Dedifferentiated amniotic fluid mesenchymal stem cell (primary cell): ENCODE measurements at regions not wholly inside any gene's neighbourhood (a gene's known extent, or its start where the extent isn't known, plus 50 kb on each side); places are given as distances from the start of the nearest gene placed in this dataset.
"Not testable (repeated sequence)": the region's sequence is repeated elsewhere in the genome, so short reads cannot be mapped to it uniquely, and the experiment has no call there.

Source experiments
- DNase-seq: peaks from one replicate; pipeline ENCODE4 v3.0.0-alpha.2; 2016; ENCODE audit errors: extremely low spot score

DNA sequence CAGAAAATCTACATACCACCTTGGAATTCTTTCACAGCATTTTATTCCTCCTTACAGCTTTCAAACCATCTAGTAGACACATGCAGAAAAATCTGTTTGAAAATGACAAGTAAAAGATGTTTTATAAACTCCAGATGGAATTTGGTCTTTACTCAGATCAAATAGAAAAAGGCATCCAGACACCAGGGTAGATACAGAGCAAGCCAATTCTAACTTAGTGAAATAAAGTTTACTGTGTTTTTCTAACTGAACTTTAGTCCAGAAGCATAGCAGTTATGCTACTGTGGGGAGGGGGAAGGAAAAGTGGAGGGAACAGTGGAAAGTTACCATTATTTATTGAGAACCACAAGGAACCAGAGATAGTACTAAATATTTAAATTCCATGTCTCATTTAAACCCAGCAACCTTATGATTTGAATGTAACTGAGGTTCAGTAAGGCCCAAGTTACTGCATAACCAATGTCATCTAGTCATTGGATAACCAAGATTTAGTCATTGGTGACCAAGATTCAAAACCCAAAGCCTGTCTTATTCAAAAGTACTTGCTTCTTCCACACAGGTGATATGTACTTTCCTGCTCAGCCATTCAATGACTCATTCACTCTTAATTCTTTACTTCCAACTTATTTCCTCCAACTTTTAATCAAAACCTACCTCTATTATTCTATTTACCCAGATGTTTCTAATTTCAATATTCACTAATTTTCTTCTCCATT is 57.7 kb downstream of the RAD51AP2 start:
- DNase-seq = no peak

DNA sequence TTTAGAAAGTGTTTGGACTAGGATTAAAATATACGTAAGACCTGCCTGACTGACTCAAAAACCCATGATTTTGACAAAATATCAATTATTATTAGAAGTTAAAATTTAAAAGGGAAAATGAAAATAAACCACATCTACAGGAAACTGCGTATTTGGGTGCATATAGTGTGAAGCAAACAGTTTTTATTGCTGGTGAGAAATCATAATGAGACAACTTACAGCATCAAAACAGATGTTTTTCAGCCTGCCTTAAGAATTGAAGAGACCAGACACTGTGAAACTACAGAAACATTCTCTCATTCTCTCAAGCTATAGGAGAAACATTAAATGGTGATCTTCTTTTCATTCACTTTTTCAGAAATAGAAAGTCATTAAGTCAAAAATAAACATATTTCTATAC is 62.9 kb downstream of the RAD51AP2 start:
- no peak for DNase-seq

DNA sequence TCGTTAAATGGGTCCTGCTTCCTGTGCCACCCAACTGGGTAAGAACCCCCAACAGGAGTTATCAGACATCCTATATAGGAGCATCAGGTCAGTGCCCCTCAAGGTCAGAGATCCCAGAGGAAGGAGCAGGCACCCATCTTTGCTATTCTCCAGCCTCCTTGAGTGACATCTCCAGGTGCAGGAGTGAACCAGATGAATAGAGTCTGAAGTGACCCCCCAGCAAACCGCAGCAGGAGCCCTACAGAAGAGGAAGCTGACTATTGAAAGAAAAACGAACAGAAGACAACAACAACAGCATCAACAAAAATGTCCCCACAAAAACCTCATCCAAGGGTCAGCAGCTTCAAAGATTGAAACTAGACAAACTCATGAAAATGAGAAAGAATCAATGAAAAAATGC is 72.0 kb downstream of the RAD51AP2 start:
- not testable (repeated sequence) for DNase-seq

DNA sequence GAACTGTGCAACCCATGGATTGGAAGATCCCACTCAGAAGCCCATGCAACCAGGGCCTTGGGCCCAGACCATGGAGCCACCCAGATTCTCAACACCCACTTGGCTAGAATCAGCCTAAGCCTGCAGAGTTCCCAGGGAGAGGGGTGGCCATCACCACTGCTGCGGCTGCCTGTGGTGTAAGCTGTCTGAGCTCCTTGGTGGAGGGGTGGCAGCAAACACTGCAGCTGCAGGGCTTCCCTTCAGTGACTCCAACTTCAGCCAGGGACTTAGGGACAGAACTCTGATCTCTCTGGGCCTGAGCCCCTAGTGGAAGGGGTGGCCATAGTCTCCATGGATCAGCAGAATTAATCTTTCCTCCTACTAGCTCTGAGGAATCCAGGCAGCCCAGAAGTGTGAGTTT is 72.5 kb downstream of the RAD51AP2 start:
- no peak for DNase-seq

DNA sequence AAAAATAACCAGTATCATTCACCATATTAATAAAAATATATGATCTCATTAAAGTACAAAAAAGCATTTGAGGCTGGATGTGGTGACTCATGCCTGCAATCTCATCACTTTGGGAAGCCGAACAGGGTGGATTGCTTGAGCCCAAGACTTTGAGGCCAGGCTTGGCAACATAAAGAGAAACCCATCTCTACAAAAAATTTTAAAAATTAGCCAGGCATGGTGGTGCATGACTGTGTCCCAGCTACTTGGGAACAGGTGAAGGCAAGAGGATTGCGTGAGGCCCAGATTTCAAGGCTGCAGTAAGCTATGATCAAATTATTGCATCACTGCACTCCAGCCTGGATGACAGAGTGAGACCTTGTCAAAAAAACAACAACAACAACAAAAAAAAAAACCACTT is 75.9 kb downstream of the RAD51AP2 start:
- DNase-seq = no peak

DNA sequence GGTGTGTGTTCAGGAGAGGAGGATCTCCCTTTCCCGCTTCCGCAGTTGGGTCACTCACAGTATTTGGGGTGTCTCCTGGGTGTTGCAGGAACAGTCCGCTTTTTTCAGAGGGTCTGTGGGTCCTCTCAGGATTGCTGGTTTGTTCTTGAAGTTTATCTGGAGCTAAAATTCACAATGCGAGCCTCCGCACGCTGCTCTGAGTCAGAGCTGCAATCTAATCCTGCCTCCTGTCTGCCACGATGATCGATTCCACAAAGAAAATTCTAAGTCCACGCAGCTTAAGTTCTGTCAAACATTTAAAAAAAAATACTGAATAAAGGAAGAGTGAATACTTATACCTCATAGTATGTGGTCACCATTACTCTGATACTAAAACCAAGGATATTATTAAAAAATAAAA is 76.5 kb downstream of the RAD51AP2 start:
- DNase-seq = no peak

DNA sequence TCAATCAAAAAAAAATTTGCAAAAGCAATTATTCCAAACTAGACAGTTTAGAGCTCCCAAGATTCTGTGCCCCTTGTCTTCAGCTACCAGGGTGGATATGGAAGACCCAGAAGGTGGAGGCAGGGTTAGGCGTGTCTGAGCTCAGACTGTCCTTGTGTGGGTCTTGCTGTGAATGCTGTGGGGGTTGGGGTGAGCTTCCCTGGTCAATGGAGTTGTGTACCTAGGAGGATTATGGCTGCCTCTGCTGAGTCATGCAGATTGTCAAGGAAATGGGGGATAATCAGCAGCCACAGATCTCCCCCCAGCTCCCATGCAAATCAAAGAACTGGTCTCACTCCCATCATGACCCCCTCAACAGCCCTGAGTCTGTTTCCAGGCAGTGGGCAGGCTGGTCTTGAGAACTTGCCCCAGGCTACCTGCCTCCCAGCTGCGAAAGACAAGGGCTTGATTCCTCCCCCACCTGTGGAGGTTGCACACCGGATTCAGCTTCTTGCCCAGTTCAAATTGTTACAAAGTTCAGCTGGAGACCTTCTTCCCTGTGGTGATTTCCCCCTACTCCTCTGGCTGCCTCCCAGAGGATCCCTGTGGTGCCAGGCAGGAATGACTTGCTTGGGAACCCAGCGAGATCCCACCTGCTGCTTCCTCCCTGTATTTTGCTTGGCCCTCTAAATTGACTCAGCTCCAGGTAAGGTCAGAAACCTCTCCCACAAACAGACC is 77.0 kb downstream of the RAD51AP2 start:
- no peak for DNase-seq

DNA sequence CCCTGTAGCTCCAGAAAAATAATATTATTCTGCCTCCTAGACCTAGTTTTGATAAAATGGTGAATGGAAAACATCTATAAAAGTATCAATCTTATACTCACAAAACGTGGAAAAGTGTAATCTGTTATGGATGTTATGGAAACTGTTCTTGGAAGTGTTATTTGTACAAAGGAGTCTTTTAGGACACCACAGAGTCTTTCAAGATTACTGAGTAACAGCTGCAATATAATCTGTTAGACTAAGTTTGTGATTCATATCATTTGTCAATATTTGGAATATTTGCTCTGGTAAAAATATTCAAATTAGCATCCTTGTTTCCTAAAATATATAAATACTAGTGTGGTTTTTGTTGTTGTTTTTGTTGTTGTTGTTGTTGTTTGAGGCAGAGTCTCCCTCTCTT is 87.9 kb downstream of the RAD51AP2 start:
- no peak for DNase-seq

DNA sequence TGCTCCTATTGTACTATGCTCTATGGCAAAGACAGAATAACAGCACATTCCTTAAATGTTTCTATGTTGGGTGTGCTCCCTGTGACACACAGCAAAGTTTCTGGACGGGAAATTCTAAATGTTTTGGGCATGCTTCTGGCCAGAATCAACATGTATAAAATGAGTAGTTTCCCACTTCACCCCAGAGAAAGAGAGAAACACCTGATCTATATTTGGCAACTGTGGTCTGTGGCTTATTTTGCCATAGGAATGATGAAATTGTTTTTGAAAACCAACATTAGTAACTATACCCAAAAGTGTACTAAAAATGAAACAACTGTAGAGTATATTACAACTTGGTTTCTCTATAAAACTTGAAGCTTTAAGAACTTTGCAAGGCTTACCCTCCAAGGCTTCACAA is 89.1 kb downstream of the RAD51AP2 start:
- DNase-seq = peak; percentile 53

DNA sequence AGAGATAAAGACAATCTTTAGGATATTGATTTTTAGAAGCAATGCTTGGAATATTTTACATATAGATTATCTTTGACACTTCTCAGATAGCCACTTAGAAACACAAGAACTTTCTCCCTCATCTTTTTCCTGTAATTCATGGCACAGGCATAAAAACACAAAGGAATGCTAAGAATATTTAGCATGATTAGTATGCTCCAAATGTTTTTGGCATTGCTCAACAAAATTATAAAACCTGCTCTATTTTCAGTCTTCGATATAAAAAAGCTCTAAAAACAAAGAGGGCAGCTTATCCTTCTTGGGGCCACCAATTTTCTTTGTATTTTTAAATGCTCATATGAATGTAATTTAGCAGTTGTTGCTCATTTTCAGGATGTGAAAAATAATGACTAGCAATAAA is 90.8 kb downstream of the RAD51AP2 start:
- no peak for DNase-seq

DNA sequence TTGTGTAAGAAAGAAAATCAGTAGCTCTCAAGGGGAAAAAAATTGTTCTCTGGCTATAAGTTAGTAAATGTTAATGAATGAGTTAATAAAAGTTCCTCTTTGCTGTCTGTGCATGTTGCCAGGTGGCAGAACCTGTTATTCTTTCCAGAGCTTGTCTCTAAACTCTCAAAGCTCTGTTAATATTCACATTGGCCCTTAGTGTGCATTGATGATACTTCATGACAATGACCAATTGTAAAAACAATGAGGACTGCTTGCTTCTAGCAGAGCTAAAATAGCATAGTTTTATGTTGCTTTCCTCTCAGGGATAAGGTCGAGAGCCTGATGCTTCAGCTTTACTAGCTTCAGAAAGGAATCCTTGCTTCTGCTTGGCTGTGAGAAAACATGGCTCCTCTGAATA is 91.5 kb downstream of the RAD51AP2 start:
- DNase-seq = no peak

DNA sequence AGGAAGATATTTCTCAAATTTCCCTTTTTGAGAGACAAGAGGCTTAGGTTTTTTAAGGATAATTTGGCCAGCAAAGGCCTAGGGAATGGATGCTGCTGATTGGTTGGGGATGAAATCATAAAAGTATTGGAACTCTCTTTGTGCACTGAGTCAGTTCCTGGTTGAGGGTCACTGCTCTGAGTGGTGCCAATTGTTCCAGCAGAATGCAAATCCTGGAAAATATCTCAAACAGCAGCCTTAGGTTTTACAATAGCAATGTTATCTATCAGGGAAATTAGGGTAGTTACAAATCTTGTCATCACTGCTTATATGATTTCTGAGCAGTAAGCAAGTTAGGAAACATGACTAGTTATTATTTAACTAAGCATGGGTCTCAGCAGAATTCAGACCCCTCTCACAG is 96.2 kb downstream of the RAD51AP2 start:
- DNase-seq = peak; percentile 28

DNA sequence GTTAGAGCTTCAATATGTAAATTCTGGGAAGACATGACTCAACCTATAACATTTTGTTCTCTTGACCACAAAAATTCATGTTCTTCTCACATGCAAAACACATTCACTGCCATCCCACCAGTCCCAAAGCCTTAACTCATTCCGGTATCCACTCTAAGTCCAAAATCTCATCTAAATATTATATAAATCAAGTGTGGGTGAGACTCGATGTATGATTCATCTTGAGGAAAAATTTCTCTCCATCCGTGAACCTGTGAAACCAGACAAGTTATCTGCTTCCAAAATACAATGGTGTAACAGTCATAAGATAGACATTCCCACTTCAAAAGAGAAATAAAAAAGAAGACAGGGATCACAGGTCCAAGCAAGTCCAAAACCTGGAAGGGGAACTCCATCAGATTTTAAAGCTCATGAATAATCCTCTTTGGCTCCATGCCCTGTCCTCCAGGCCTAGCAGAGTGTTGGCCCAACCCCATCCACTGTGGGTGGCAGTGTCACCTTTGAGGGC is 101.3 kb downstream of the RAD51AP2 start:
- peak; percentile 60 for DNase-seq

DNA sequence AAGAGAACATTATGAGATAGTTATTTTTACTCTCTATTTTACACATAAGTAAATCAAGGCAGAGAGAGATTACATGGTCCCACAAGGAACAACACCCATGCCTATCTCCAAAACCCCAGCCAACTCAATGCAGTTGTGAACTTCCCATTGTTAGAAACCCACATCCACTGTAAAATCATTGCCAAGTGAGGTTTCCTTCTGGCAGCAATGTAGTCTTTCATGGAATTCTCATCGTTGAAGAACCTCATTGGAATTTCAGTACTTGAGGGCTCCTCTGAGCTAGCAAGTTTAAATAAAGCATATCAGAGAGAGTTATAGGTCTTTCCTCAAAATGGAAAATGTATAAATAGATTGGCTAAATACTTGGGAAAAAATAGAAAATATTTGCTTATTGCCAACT is 105.2 kb downstream of the RAD51AP2 start:
- DNase-seq = no peak

DNA sequence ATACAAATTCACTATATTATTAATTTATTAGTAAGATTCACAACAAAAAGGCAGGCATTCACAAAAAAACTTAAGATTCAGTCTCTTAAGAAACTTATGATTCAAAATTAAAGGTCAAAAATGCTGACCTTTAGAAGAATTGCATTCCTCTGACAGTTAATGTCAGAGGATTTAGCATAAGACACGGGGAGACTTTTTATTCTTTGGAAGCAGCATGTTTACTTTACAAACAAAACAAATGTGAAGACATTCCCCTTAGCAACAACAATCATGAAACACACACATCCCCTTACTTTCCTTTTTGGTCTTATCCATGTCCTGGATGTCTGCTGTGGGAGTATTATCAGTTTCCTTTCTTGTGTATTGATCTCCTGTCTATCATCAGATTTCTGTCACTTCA is 117.1 kb downstream of the RAD51AP2 start:
- DNase-seq = no peak

DNA sequence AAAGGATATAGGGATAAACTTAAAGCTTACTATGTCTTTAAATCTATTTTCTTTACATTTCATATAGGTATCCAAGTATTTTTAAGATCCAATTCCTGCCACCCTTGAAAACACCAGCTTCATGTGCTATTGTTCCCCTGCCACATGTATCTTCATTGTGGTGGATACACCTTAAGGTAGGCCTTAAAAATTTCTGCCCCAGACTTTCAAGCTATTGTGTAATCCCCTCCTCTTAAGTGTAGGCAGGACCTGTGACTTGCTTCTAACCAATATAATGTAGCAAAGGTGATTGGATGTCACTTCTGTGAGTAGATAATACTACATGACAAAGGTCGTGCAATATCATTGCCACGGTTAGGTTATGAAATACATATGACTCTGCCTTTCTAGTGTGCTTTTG is 119.5 kb downstream of the RAD51AP2 start:
- no peak for DNase-seq

DNA sequence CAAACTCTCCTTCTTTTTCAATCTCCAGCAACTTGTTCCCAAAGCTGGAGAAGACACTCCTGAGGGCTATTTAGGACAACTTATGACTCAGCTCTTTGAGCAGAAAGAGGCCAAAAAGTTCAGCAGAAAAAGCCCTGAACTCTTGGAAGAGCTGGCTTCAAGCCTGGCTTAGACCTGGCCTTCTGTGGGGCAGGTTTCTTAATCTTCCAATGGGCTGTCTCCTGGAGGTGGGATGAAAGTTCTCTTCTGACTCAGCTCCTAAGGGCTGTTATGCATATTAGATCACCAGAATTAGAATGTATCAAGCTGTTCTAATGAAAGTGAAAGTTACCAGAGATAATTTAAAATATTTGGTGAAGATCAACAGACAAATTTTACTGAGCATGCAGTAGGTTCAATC is 129.4 kb downstream of the RAD51AP2 start:
- no peak for DNase-seq

DNA sequence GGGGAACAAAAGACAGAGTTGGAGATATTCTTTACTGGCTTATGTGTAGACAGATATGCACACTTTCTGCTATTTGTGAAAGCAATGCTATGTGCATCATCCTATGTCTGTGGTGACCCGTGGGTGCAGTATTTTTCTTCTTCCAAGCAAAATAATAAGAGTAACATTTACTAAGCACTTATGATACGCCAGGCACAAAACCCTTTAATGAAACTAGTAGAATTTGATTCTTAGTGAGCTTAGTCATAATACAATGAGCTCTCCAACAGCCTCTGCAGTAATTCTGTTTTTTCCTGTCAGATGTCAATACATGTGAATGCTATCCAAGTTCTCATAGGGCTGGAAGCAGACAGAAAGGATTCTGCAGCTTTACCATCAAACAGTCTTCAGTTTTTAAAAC is 130.6 kb downstream of the RAD51AP2 start:
- no peak for DNase-seq

DNA sequence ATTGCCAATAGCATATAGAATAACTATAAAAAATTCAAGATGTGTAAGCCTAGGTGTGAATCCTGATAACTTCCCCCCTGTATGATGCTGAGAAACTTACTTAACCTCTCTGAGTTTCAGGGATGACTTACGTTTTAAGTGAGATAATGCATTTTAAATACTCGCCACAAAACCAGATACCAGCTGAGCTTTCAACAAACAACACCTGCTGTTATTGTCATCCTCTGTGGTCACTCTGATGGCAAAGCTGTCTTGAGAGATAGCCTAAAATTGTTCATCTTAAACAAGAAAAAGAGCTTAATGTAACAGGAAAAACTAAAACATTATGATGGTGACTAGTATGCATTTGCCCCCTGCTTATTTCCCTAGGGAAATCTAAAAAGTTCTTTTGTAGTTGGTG is 131.5 kb downstream of the RAD51AP2 start:
- no peak for DNase-seq

DNA sequence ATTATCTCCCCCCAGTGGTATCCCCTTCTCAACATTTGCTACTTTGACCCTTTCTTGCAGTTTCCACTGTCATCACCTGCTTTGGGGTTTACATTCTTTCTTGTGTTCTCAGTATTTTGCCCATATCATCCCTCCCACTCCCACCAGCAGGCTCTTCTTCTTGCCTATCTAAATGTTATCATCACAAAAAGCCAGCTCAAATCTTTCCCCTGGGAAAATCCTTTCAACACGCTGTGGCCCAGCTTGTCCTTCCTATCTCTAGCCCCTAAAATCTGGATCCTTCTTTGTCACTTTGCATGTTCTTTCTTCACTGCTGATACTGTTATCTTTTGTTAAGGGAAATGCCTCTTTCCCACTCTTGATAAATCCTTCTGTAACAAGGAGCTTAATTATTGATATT is 138.2 kb downstream of the RAD51AP2 start:
- DNase-seq = no peak

DNA sequence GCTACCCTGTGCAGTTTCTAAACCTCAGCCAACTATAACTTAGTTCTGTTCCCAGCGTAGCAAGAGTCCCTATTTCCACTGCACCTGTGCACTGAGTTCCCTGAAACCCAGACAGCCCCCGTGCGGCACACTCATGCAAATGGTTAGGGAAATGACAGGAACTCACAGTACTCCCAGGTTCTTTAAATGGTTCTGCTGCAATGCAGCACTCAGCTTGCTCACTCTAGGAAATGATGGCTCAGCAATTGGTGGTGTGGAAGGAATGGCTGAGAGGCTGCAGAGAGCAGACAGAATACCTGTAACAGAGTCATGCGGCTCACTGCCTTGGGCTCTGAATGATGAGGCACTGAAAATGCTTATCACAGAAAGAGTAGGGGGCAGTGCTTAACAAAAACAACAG is 143.0 kb downstream of the RAD51AP2 start:
- DNase-seq = no peak

DNA sequence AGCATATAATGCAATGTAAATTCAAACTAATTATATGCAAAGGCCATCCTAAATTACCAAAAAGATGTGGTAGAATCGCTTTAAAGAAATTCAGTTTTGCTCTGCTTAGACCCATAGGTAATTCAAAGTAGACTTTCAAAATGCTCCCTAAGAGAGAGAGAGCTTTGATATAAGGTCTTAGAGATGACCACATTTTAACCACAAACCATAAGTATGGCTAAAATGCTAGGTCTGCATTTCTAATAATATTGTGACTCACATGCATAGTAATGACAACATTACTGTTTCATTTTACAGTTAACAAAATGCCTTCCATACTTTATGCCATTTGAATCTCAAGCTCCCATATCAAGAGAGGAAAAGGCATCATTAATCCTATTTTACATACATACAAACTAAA is 144.5 kb downstream of the RAD51AP2 start:
- peak; percentile 25 for DNase-seq

DNA sequence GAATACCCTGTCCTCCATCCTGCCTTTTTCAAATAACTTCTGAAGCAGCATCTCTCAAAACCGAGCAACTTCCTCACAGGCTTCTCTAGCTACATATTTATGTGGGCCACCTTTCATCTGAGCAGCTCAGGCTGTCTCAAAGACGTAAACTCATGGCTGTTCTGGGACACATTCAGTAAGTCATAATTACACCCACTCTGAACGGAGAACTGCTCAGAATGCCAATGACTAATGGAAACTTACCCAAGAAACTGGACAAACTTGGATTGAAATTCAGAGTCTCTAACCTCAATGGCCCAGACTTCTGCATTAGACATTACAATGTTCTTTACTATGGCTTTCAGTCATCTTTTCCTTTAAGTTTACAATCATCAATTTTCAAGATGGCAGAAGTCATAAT is 145.2 kb downstream of the RAD51AP2 start:
- no peak for DNase-seq

DNA sequence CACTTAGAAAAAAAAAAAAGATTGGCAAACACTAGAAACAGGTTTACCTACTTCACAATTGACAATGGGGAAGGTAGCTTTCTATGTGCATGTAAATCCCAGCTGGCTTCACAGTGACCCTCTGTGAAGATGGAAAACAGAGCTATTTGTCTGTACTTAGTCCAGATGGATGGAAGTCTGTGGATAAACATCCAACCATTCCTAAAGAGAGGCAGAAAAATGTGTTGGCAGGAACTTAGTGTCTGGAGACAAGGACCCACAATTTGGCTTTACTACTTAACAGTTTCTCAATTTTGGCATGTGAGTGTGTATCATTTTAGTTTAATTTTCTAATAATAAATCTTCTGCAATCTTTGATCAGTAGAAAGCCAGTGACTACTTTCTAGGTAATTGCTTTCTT is 154.4 kb downstream of the RAD51AP2 start:
- no peak for DNase-seq
